NCI-H1930 (cell line): ENCODE measurements at regions not wholly inside any gene's neighbourhood (a gene's known extent, or its start where the extent isn't known, plus 50 kb on each side); places are given as distances from the start of the nearest gene placed in this dataset.
"Not testable (repeated sequence)": the region's sequence is repeated elsewhere in the genome, so short reads cannot be mapped to it uniquely, and the experiment has no call there.

Experiments
- DNase-seq, 2 experiments: peaks; one replicate each; lab custom pipeline; 2025; lab: John Stamatoyannopoulos, UW

GRCh38 chr21:31609081-31609480 is 50.4 kb upstream of the SOD1 start:
- DNase-seq = no peak

DNA sequence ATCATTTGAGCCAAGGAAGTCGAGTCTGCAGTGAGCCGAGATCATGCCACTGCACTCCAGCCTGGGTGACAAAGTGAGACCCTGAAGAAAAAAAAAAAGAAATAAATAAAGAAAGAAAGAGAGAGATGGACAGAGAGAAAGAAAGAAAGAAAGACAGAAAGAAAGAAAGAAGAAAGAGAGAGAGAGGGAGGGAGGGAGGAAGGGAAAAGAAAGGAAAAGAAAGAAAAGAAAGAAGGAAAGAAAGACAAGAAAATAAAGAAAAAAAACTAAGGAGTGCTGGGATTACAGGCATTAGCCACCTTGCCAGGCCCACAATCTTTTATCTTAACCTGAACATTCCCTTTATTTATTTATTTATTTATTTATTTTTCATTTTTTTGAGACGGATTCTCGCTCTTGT is 51.7 kb upstream of the SOD1 start:
- no peak for DNase-seq

GRCh38 chr21:31606081-31606874 is 53.2 kb upstream of the SOD1 start:
- no peak for DNase-seq

DNA sequence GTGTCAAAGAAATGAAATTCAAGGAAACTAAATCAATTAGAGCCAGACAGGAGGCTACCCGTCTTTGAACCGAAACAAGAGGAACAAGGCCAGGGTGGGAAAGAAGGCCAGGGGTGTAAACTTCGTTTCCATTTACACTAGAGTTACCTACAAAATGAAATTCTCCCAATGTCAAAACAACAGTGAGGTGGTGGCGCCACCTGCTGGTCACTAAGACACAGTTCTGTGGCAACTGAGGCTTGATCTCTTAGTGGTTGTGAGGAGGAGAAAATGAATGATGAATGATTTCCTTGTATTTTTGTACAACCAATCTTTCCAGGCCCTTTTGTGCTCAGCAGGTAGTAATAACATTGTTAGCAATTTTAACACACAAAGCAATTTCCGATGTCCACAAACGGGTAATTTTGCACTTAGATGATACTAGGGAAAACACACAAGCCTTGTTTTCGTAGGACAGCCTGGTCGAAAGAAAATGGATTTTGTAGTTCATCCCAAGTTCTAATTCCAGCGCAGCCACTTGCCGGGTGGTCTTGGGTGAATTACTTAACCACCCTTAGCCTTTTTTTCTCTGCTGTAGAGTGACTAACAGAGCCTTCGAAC is 54.8 kb upstream of the SOD1 start:
- DNase-seq = peak in 1 of 2 experiments; percentile 61

DNA sequence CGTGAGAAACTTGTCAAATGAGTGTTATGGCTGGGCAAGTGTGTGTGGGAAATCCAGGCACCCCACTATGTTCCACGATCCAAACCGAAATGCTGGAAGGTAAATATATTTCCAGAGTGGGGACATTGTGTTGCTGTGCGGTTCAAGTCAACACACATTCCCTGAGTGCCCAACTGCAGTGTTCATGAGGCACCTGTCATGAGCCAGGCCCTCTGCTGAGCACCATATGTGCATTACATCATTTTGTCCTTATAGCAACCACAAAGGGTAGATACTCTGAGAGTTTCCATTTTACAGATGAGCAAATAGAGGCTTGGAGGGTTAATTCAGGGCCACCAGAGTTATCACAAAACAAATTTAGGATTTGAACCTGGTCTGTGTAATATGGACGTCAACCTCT is 59.9 kb upstream of the SOD1 start:
- DNase-seq = no peak

DNA sequence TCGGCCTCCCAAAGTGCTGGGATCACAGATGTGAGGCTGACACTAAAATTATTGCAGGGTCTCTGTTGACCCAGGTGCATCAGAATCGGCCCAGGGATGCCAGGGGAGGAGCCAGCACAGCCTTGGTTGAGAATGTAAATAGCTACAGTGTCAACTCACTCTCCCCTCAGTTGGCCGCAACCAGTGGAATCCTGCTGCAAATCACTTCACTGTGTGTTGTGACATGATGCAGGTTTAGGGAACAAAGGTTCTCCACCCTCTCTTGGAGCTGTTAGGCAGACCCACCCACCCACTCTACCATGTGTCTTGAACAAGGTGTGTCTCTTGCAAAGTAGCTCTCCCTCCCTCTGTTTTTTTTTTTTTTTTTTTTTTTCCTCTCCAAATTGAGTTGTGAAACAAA is 60.5 kb upstream of the SOD1 start:
- DNase-seq = no peak

DNA sequence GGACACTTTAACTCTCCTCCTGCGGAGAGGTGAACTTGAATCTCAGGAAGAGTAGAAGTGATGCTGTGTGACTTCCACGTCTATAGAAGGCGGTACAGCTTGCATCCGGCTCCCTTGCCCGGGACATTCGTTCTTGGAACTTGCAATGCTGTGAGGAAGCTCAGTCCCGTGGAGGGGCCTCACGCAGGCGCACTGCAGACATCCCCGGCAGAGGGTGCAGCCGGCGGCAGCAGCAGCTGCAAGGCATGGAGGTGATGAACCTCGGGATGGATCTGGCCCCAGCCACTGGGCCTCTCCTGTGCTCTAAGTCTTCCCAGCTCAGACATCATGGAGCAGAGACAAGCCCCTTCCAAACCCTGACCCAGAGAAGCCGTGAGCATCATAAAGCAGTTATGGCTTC is 61.8 kb upstream of the SOD1 start:
- DNase-seq = no peak

- no peak for DNase-seq
Observed at GRCh38 chr21:31596055-31596454, 63.4 kb upstream of the SOD1 start.

- DNase-seq = no peak
Observed at GRCh38 chr21:31594726-31595125, 64.8 kb upstream of the SOD1 start.

- DNase-seq = no peak
Observed at GRCh38 chr21:31594279-31594678, 65.2 kb upstream of the SOD1 start.

- DNase-seq = no peak
Observed at GRCh38 chr21:31592963-31593560, 66.4 kb upstream of the SOD1 start.

DNA sequence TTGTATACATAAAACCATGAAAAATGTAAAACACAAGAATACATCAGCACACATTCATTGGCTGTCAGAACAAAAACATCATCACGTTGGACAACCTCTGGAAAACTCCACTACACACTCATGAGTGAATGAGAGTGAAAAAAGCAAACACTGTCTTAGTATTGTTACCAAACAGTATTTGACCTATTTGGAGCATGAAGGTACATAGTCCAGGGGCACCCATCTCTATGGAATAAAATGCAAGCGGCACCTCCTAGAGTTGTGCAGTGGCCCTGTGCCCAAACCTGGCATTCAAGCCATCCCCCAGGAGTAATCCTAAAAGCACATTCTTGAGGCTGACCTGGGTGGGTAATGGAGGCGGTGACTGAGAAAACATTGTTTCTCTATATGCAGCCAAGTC is 67.0 kb upstream of the SOD1 start:
- DNase-seq = no peak

GRCh38 chr21:31589820-31590219 is 69.7 kb upstream of the SOD1 start:
- no peak for DNase-seq

DNA sequence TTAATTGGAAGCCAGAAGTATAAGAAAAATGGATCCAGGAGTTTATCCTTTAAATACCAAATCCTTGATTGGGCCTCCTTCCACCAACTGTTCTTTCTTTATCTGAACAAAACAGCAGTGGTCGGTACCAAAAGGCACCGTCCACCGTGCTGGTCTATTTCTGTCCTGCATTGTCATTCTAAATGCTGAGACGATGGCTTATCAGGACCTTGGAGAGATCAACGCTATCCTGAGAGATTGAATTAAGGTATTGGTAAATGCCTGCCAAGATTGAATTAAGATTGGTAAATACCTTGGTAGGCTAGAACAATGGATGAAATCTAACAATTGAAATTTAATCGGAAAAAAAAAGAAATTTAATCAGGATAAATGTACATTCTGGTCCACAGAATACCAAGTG is 73.4 kb upstream of the SOD1 start:
- DNase-seq = no peak

- not testable (repeated sequence) for DNase-seq
Observed at GRCh38 chr21:31583937-31584336, 75.6 kb upstream of the SOD1 start.

- DNase-seq = no peak
Observed at GRCh38 chr21:31583498-31583897, 76.0 kb upstream of the SOD1 start.

DNA sequence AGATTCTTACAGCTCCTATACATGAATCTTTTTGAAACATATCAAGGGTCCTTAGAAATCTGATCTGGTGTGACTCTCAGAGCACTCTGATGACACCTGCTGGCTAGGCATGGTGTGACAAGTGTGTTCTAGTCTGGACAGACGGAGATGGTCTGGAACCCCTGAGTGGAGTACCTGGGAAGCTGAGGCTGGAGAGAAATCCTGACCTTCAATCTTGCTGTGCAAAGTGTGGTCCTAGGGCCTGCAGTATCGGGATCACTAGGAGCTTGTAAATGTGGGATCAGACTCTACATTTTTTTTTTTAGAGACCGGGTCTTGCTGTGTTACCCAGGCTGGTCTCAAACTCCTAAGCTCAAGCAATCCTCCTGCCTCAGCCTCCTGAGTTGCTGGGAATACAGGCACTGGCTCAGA is 78.6 kb upstream of the SOD1 start:
- peak; percentile 29 to 66 for DNase-seq

DNA sequence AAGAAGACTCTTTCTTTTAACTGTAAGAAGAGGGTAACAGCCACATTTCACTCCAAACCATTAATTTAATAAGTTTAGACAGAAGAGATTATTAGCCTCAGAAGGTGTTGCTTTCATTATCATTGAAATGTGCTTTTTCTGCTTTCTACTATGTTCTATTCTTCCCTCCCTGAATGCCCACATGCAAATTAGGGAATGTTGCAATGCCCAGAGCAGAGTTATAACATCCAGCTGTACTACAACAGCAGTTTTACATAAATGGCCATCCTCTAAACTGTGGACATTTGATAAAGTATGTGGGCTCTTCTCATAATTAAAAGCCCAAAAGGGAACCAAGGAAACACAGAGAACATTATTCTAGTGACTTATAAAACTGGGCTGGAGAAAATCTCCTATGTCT is 82.2 kb upstream of the SOD1 start:
- no peak for DNase-seq

GRCh38 chr21:31576428-31576827 is 83.1 kb upstream of the SOD1 start:
- no peak for DNase-seq

DNA sequence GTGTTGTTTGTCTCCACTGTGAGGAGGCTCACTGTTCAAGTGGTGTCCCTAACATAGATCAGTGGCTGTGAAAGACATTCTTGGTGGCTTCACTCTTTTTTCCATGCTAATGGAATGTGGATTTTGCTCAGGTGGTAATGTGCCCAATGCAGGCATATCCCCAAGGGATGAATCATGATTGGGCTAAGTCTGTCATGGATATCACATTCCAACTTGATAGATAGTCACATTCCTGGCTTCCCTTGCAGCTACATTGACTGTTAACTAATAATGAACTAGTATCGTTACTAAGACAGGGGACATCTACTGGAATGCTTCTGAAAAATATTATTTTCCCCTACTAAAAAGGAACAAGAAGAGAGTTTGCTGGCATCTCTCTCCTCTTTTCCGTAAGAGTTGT is 86.3 kb upstream of the SOD1 start:
- DNase-seq = no peak

DNA sequence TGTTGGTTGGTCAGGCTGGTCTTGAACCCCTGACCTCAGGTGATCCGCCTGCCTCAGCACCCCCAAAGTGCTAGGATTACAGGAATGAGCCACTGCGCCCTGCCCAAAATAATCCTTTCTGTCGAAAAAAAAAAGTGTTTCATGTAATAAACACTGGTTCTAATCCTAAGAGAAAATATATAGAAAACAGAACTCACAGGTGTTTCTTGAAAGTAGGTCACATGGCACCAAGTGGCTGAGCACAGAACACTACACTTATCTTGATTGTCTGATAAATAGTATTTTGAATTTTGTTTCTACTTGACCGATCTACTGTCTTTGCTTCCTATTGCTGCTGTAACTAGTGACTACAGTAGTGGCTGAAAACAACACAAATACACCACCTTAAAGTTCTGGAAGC is 87.6 kb upstream of the SOD1 start:
- no peak for DNase-seq

GRCh38 chr21:31570824-31571566 is 88.5 kb upstream of the SOD1 start:
- no peak for DNase-seq

GRCh38 chr21:31566611-31567010 is 92.9 kb upstream of the SOD1 start:
- no peak for DNase-seq
